HG02571 (cell line): ENCODE measurements at regions not wholly inside any gene's neighbourhood (a gene's known extent, or its start where the extent isn't known, plus 50 kb on each side); places are given as distances from the start of the nearest gene placed in this dataset.
"Not testable (repeated sequence)": the region's sequence is repeated elsewhere in the genome, so short reads cannot be mapped to it uniquely, and the experiment has no call there.

Experiments used
- ATAC-seq: cut with Tn5 transposase; IDR thresholded peaks from one replicate; pipeline ENCODE4 v1.9.1; 2021; ENCODE audit warnings: mild to moderate bottlenecking, moderate library complexity; ENCODE audit not compliant: unreplicated experiment

DNA sequence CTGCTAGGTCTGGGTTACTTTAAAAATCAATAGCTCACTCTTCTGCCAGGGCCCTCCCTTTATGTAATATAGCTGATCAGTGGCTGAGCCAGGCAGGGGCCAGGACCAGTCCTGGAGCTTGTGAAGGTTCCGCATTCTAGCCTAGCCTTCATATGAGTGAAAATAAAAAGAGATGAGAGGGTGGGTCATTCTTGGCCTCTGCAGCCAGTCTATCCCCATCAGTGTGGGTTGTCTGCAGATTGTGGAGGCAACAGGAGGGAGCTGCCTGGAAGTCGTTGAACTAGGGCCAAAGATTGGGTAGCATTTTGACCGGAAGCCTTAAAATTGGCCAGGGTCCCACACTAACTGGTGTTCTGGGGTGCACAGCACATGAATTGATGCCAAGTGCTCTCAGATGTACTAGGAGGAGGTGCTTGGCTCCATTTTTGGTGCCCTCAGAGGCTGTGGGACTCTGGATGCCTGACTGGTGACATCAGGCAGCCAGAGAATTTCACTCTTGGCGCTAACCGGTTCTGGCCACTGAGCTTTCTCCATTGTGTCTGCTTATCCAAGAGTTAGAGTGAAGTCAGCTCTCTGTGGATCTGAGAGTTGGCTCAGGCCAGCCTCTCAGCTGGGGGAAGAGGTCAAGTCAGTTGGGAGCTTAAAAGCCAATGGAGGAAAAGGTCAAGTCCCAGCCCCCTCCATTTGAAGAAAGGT lies 66.5 kb upstream of the IKBKE start:
- not testable (repeated sequence) for ATAC-seq

DNA sequence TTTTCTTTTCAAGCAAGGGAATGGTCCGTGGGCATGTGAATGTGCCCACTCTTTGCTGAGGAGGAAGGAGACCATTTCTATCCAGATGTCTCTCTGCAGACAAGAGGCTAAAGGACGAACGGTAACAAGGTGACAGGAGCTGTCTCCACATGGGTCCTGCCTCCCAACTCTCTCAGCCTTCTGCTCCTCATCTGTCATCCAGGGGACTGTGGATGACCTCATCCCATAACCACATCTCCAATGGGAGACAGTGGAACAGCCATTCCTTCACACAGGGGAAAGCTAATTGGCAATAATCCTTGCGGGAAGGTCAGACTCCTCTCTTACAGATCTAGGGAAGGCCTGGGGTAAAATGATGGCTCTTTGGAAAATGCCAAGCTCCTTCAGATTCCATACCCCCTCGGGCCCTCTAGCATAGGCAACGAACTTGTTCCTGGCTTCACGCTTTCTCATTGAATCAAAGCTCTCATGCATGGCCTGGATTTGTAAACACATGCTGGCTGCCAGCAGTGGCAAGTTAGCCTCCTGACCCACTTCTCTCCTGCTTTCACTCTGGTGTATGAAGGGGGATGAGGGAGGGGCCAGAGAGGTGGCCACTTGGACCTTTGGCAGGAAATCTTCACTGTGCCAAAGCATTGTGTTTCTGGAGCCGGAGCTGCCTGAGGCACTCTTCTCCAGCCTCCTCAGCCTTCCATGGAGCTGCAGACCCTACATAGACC lies 65.8 kb upstream of the IKBKE start:
- ATAC-seq: not testable (repeated sequence)

DNA sequence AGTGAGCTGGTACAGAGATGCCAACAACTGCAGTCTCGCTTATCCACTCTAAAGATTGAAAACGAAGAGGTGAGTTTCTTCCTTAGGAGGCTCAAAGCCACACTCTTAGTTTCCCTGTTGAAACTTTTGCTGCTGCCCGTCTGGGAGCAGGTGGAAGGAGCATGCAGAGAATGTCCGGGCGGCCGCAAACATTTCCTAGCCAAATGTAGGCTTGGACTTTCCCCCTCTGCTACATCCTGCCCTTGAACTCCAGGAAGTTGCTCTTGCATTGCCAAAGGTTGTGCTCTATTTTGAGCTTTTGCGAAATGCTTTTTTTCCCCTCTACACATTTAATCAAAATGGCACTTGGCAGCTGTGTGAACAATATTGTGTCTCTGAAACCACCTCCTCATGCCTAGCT lies 65.0 kb upstream of the IKBKE start:
- ATAC-seq: not testable (repeated sequence)

DNA sequence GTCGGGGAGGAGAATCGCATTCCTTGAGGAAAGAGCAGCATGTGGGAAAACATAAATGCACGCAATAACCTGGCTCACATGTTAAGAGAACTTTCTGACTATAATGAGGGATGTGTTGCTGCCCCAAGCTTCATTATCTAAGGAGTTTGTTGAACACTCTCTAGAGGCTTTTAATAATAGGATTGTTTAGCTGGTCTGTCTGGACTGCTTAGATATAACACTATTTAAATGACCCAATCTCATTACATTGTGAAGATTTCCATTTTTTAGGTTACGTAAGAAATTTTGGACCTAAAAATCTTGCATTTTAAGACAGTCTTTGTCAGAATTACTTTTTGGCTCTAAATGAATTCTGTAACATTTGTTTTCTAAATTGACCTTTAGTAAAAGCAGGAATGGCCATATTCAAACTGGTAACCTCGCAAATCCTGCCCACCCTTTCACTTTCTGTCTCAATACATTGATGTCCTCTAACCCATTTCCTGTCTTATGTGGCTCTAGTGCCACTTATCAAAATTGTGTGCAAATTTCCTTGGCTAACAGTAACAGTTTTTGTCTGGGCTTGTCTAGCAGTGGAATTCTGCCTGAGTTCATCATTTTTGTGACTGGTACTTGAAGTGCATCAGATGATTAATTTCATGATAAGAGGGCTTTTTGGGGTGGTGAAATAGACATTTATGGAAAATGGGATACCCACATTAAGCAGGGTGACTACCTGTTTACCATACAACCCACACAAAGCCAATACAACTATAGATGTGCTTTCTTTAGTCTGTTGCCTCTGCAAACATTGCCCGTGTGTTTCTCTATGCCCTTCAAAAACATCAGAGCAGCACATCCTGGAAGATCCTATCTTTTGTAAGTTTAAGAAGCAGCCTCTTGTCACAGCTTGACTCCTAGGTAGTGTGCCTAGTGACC lies 61.6 kb upstream of the IKBKE start:
- not testable (repeated sequence) for ATAC-seq

- no peak for ATAC-seq
Measured at GRCh38 chr1:206411321-206411720, 59.0 kb upstream of the IKBKE start.

DNA sequence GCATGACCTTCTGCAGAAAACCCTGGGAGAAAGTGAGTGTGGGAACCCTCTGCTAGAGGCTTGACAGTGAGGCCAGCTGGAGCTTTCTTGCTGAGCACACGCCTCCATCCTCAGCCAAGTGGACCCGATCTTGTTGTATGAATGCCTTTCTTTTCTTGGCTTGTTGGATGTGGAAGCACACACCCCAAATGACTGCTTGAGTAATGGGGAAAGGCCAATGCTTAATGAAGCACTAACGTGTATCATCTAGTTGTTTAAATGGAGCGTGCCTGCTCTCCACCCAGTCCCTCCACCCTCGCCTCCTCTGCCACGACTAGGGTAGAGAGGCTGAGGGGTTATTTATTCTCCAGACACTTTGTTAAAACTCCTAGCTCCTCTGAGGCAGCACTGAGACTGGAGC lies 54.3 kb upstream of the IKBKE start:
- no peak for ATAC-seq

- ATAC-seq: no peak
Measured at GRCh38 chr1:206417774-206418614, 52.3 kb upstream of the IKBKE start.

- ATAC-seq: no peak
Measured at GRCh38 chr1:206419250-206419649, 51.0 kb upstream of the IKBKE start.

GRCh38 chr1:206419783-206420182 lies 50.5 kb upstream of the IKBKE start:
- no peak for ATAC-seq

- no peak for ATAC-seq
Measured at GRCh38 chr1:206420471-206420870, 49.8 kb upstream of the IKBKE start.
